Fibroblast of lung (primary cell): ENCODE measurements at regions not wholly inside any gene's neighbourhood (a gene's known extent, or its start where the extent isn't known, plus 50 kb on each side); places are given as distances from the start of the nearest gene placed in this dataset.

ENCODE experiments used
- EZH2 ChIP-seq: IDR thresholded peaks from 2 replicates; pipeline ENCODE4 v1.5.1; 2012; ENCODE audit warnings: low read length, control low read depth, mild to moderate bottlenecking; ENCODE audit errors: missing control alignments
- TF ChIP-seq, protein P1 (sequence below), 2 donors: IDR thresholded peaks in 1 of 2; conservative IDR thresholded peaks in 1 of 2; 1 replicate in 1 of 2; 2 replicates in 1 of 2; pipeline ENCODE4 v1.5.1; 2011 to 2012; ENCODE audit warnings: low read length in 2 of 2, control low read depth in 1 of 2, inconsistent platforms in 1 of 2, low read depth in 1 of 2, mild to moderate bottlenecking in 1 of 2

DNA sequence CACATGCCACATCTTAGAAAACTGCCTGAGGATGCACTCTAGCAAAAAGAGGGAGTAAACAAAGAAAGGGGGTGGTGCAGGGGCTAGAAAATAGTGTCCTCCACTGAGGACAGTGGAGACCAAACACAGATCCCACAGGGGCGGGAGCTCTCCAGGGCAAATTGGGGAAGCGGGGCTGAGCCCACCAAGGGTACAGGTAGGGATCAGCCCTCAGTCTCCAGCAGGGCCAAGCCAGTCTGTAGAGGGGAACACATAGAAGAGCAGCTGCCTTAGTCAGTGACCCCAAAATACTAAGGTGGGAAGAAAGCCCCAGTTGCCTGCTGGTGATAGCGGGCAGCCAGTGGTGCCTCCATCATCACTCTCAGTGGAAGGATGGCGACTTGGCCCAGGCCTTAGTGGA is 134.0 kb downstream of the ATPSCKMT start:
- TF ChIP-seq, protein P1, sequence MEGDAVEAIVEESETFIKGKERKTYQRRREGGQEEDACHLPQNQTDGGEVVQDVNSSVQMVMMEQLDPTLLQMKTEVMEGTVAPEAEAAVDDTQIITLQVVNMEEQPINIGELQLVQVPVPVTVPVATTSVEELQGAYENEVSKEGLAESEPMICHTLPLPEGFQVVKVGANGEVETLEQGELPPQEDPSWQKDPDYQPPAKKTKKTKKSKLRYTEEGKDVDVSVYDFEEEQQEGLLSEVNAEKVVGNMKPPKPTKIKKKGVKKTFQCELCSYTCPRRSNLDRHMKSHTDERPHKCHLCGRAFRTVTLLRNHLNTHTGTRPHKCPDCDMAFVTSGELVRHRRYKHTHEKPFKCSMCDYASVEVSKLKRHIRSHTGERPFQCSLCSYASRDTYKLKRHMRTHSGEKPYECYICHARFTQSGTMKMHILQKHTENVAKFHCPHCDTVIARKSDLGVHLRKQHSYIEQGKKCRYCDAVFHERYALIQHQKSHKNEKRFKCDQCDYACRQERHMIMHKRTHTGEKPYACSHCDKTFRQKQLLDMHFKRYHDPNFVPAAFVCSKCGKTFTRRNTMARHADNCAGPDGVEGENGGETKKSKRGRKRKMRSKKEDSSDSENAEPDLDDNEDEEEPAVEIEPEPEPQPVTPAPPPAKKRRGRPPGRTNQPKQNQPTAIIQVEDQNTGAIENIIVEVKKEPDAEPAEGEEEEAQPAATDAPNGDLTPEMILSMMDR (conservative IDR thresholded peaks at IDR 0.05 in 1 of 2, IDR thresholded peaks at IDR 0.05 in 1 of 2; ENCODE audit: low read depth in 1 of 2, low read length in 2 of 2), result no peak
- TF ChIP-seq EZH2, result no peak
